ENCODE measurements at regions not wholly inside any gene's neighbourhood (a gene's known extent, or its start where the extent isn't known, plus 50 kb on each side); places are given as distances from the start of the nearest gene placed in this dataset.

DNA sequence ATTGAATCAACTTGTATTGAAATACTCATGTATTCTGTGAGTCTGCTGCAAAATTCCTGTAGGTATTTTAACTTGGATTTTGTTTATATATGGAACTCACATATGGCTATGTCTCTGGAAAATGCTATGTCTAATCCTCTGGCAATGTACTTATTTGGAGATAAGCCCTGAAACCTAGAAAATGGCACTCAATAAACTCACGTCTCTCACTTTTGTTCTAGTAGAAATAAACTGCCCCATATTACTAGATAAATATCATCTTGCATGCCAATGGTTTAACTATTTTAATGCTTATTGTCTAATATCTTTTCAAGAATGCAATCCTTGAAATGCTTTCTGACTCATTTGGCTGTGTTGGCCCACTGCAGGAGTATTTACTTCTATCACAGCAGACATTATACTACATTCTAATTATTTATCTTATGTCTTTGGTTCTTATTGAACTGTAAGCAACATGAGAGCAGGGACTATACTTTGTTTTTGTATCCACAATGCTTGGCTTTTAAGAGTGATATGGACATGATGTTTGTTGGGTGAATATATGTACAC, 292.2 kb upstream of the RSPO3 start:
- Histone ChIP-seq H3K9me3 (ENCODE audit: control insufficient read depth, insufficient read depth, low read length) (no peaks in the 10 kb centered on the region), H3K27ac (ENCODE audit: low read depth, low read length) (no peak overlapping the region), H3K4me1 (ENCODE audit: control insufficient read depth, insufficient read depth, low read length) (no peaks in the 10 kb centered on the region), H3K4me3 (ENCODE audit: low read depth, low read length) (no peak overlapping the region), H3K27me3 (ENCODE audit: control insufficient read depth, insufficient read depth, low read length) (no peaks in the 10 kb centered on the region), H3K36me3 (ENCODE audit: control insufficient read depth, insufficient read depth, low read length) (no peaks in the 10 kb centered on the region)
- peak in 1 of 6 donors; percentile 24 for DNase-seq (ENCODE audit: low read depth in 4 of 6, low spot score in 6 of 6)
- no CpG with 5 or more reads among the region's 1 CpG for WGBS (ENCODE audit: insufficient coverage)

DNA sequence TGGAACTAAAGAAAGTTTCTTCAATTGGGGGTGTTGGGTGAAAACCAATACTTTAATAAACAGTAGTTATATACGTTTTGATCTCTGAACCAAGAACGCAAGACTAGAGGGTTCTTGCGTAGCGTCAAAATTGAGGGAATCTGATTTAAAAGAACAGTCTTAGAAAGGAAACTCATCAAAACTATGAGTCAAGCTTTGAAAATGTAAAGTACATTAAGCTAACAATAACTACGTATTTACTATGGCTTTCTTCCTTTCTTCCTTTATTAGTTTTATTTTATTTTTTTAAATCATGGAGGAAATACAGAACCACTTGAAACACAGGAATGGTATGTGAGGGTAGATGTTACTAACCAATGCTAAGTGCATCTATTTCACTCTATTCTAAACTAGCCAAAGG, 287.0 kb upstream of the RSPO3 start:
- Histone ChIP-seq H3K27me3 (ENCODE audit: control insufficient read depth, insufficient read depth, low read length) (no peaks in the 10 kb centered on the region), H3K27ac (ENCODE audit: low read depth, low read length) (no peak overlapping the region), H3K36me3 (ENCODE audit: control insufficient read depth, insufficient read depth, low read length) (no peaks in the 10 kb centered on the region), H3K4me3 (ENCODE audit: low read depth, low read length) (no peak overlapping the region), H3K9me3 (ENCODE audit: control insufficient read depth, insufficient read depth, low read length) (no peaks in the 10 kb centered on the region), H3K4me1 (ENCODE audit: control insufficient read depth, insufficient read depth, low read length) (no peaks in the 10 kb centered on the region)
- no CpG with 5 or more reads among the region's 5 CpGs for WGBS (ENCODE audit: insufficient coverage)
- no peak for DNase-seq (ENCODE audit: low read depth in 4 of 6, low spot score in 6 of 6)

DNA sequence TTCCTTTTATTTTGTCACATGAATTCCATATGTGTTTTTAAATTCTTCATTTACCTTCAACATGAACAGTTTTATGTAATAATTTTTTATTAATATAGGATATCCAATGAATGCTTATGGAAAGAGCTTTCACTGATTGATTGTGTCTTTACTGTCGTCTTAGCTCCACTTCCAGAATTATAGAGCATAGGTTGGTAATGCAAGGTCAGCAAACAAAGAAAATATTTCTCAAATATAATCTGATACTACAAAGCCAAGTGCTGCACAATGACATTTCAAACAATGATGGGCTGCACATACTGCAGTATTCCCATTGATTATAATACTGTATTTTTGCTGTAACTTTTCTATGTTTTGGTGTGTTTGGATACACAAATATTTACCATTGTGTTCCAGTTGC, 275.7 kb upstream of the RSPO3 start:
- DNase-seq (ENCODE audit: low read depth in 4 of 6, low spot score in 6 of 6): no peak
- no peaks in the 10 kb centered on the region for H3K9me3 ChIP-seq (ENCODE audit: control insufficient read depth, insufficient read depth, low read length)
- no peaks in the 10 kb centered on the region for H3K27me3 ChIP-seq (ENCODE audit: control insufficient read depth, insufficient read depth, low read length)
- H3K36me3 ChIP-seq (ENCODE audit: control insufficient read depth, insufficient read depth, low read length): no peaks in the 10 kb centered on the region
- no peak overlapping the region for H3K27ac ChIP-seq (ENCODE audit: low read depth, low read length)
- H3K4me1 ChIP-seq (ENCODE audit: control insufficient read depth, insufficient read depth, low read length): no peaks in the 10 kb centered on the region
- no CpG with 5 or more reads among the region's 1 CpG for WGBS (ENCODE audit: insufficient coverage)
- no peak overlapping the region for H3K4me3 ChIP-seq (ENCODE audit: low read depth, low read length)

DNA sequence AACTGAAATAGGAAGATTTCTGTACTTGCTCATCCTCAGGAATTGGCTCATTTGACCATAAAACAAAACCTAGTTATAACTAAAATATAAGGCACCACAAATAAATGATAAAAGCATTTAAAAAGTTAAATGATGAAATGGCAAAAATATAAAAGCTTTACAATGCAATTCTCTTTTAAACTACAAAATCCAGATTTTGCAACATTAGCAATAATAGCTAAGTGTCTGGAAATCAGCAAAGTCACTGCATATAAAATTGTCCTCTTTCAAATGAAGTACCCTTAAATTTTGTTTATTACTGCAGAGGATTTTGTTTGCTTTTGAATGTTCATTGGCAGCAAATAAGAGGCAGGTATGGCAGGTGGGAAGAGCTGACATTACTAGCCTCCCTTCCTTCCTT, 270.4 kb upstream of the RSPO3 start:
- Histone ChIP-seq H3K4me3 (ENCODE audit: low read depth, low read length) (no peak overlapping the region), H3K27me3 (ENCODE audit: control insufficient read depth, insufficient read depth, low read length) (no peaks in the 10 kb centered on the region), H3K27ac (ENCODE audit: low read depth, low read length) (no peak overlapping the region), H3K9me3 (ENCODE audit: control insufficient read depth, insufficient read depth, low read length) (no peaks in the 10 kb centered on the region), H3K36me3 (ENCODE audit: control insufficient read depth, insufficient read depth, low read length) (no peaks in the 10 kb centered on the region), H3K4me1 (ENCODE audit: control insufficient read depth, insufficient read depth, low read length) (no peaks in the 10 kb centered on the region)
- no peak for DNase-seq (ENCODE audit: low read depth in 4 of 6, low spot score in 6 of 6)

DNA sequence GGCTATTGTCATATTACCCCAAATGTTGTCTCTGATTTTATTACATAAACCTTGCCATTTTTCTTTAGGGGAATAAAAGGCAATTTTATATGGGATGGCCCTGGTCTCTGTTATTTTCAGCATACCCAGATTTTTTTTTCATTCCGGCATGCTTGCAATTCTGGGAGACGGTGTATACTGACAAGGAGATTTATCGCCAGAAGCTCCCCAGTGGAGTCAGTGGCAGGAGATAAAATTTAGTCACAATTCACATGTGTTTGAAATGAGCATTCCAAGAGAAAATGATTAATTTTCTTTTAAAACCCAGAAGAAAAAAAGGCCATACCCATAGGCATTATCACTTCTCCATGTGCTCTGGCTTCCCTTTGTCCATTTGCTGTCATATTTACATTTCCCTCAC, 250.8 kb upstream of the RSPO3 start:
- DNase-seq (ENCODE audit: low read depth in 4 of 6, low spot score in 6 of 6): no peak
- H3K36me3 ChIP-seq (ENCODE audit: control insufficient read depth, insufficient read depth, low read length): no peaks in the 10 kb centered on the region

DNA sequence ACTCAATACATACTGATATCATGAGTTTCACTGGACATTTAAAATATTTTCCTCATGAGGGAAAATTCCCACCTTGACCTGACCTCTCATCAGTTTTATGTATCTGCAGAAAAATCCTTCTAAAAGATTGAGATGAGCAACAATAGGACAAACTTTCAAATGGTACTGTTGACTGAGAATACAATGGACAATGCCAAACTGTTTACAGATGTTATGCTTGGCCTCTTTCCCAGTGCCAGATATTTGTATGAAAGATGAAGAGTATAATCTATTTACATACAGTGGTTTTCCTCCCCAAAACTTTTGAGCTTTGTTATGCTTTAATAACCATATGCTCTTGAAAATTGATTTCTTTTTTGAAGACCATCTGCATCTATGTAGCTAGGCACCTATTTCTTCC, 245.1 kb upstream of the RSPO3 start:
- no peaks in the 10 kb centered on the region for H3K9me3 ChIP-seq (ENCODE audit: control insufficient read depth, insufficient read depth, low read length)
- DNase-seq (ENCODE audit: low read depth in 4 of 6, low spot score in 6 of 6): no peak
- no peak overlapping the region for H3K27ac ChIP-seq (ENCODE audit: low read depth, low read length)
- no peaks in the 10 kb centered on the region for H3K36me3 ChIP-seq (ENCODE audit: control insufficient read depth, insufficient read depth, low read length)
- H3K4me1 ChIP-seq (ENCODE audit: control insufficient read depth, insufficient read depth, low read length): no peaks in the 10 kb centered on the region
- H3K4me3 ChIP-seq (ENCODE audit: low read depth, low read length): no peak overlapping the region
- H3K27me3 ChIP-seq (ENCODE audit: control insufficient read depth, insufficient read depth, low read length): no peaks in the 10 kb centered on the region

More for the DNA sequence above, 250.8 kb upstream of the RSPO3 start:
- Histone ChIP-seq H3K27ac (ENCODE audit: low read depth, low read length) (no peak overlapping the region), H3K9me3 (ENCODE audit: control insufficient read depth, insufficient read depth, low read length) (no peaks in the 10 kb centered on the region), H3K4me3 (ENCODE audit: low read depth, low read length) (no peak overlapping the region), H3K4me1 (ENCODE audit: control insufficient read depth, insufficient read depth, low read length) (no peaks in the 10 kb centered on the region), H3K27me3 (ENCODE audit: control insufficient read depth, insufficient read depth, low read length) (no peaks in the 10 kb centered on the region)
- WGBS (ENCODE audit: insufficient coverage): no CpG with 5 or more reads among the region's 3 CpGs

DNA sequence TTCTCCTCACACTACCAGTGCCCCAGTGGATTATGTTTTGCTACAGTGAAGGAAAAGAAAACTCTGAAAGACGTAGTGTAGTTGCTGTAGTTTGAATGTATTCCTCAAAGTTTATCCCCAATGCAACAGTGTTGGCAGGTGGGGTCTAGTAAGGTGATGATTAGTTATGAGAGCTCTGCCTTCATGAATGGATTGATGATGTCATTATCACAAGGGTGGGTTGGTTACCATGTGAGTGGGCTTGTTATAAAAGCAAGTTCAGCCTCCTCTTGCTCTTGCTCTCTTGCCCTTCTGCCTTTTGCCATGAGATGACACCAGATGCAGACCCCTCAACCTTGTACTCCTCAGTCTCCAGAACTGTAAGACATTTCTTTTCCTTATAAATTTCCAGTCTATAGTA, 244.7 kb upstream of the RSPO3 start:
- no peaks in the 10 kb centered on the region for H3K9me3 ChIP-seq (ENCODE audit: control insufficient read depth, insufficient read depth, low read length)
- no peak for DNase-seq (ENCODE audit: low read depth in 4 of 6, low spot score in 6 of 6)
- H3K27me3 ChIP-seq (ENCODE audit: control insufficient read depth, insufficient read depth, low read length): no peaks in the 10 kb centered on the region
- H3K36me3 ChIP-seq (ENCODE audit: control insufficient read depth, insufficient read depth, low read length): no peaks in the 10 kb centered on the region
- no peaks in the 10 kb centered on the region for H3K4me1 ChIP-seq (ENCODE audit: control insufficient read depth, insufficient read depth, low read length)
- H3K4me3 ChIP-seq (ENCODE audit: low read depth, low read length): no peak overlapping the region
- no peak overlapping the region for H3K27ac ChIP-seq (ENCODE audit: low read depth, low read length)
- no CpG with 5 or more reads among the region's 1 CpG for WGBS (ENCODE audit: insufficient coverage)

DNA sequence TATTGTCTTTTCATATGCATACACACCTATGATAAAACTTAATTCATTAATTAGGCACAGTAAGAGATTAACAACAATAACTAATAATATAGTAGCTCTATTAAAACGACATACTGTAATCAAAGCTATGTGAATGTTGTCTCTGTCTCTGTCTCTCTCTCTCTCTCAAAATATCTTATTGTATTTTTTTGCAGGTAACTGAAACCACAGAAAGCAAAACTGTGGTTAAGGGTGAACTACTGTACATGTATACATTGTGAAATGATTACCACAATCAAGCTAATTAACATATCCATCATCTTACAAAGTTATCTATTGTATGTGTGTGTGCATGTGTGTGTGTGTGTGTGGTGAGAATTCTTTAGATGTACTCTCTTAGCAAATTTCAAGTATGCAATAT, 242.0 kb upstream of the RSPO3 start:
- WGBS (ENCODE audit: insufficient coverage): no CpG with 5 or more reads among the region's 1 CpG
- H3K4me3 ChIP-seq (ENCODE audit: low read depth, low read length): no peak overlapping the region

DNA sequence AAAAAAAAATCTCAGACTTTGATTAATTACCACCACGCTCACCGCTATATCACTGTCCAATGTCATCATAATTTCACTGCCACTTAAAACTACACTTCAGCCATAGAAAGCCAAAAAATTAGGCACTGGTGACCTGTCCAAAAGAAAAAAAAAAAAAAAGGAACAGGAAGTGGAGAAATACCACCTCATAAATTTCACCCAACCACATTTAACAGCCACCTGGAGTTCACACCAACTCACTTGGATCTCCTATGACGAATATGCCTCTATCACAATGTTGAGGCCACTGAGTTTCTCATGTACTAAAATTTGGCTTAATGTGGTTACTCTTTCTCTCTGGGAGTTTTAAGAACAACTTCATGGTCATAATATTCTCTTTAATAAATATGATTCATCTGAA, 237.5 kb upstream of the RSPO3 start:
- DNase-seq (ENCODE audit: low read depth in 4 of 6, low spot score in 6 of 6): no peak
- H3K4me3 ChIP-seq (ENCODE audit: low read depth, low read length): no peak overlapping the region
- H3K27me3 ChIP-seq (ENCODE audit: control insufficient read depth, insufficient read depth, low read length): no peaks in the 10 kb centered on the region
- H3K27ac ChIP-seq (ENCODE audit: low read depth, low read length): no peak overlapping the region
- no peaks in the 10 kb centered on the region for H3K4me1 ChIP-seq (ENCODE audit: control insufficient read depth, insufficient read depth, low read length)
- H3K36me3 ChIP-seq (ENCODE audit: control insufficient read depth, insufficient read depth, low read length): no peaks in the 10 kb centered on the region
- WGBS (ENCODE audit: insufficient coverage): no CpG with 5 or more reads among the region's 3 CpGs
- H3K9me3 ChIP-seq (ENCODE audit: control insufficient read depth, insufficient read depth, low read length): no peaks in the 10 kb centered on the region

More for the DNA sequence above, 242.0 kb upstream of the RSPO3 start:
- no peak overlapping the region for H3K27ac ChIP-seq (ENCODE audit: low read depth, low read length)
- DNase-seq (ENCODE audit: low read depth in 4 of 6, low spot score in 6 of 6): no peak
- no peaks in the 10 kb centered on the region for H3K4me1 ChIP-seq (ENCODE audit: control insufficient read depth, insufficient read depth, low read length)
- no peaks in the 10 kb centered on the region for H3K27me3 ChIP-seq (ENCODE audit: control insufficient read depth, insufficient read depth, low read length)
- no peaks in the 10 kb centered on the region for H3K36me3 ChIP-seq (ENCODE audit: control insufficient read depth, insufficient read depth, low read length)
- no peaks in the 10 kb centered on the region for H3K9me3 ChIP-seq (ENCODE audit: control insufficient read depth, insufficient read depth, low read length)

DNA sequence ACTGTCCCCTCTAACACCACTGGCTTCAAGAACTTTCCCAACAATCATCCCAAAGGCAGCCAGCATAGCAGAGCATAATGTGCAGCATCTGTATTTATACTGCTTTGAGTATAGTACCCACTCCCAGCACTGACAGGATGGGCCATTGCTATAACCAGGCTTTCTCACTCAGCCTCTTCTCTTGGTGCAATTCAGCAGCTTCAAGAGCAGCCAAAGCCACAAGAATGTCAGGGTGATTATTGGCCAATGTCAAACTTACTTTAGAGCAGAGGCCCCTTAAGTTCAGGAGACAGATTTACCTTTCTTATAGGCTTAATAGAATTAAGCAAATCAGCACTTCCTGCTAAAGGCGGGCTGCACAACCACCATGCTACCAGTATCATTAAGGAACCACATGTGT, 232.4 kb upstream of the RSPO3 start:
- no peaks in the 10 kb centered on the region for H3K27me3 ChIP-seq (ENCODE audit: control insufficient read depth, insufficient read depth, low read length)
- no peak overlapping the region for H3K4me3 ChIP-seq (ENCODE audit: low read depth, low read length)
- H3K27ac ChIP-seq (ENCODE audit: low read depth, low read length): no peak overlapping the region
- H3K4me1 ChIP-seq (ENCODE audit: control insufficient read depth, insufficient read depth, low read length): no peaks in the 10 kb centered on the region
- 100% methylated on average over 1 of the region's 1 CpG for WGBS (ENCODE audit: insufficient coverage)
- no peak for DNase-seq (ENCODE audit: low read depth in 4 of 6, low spot score in 6 of 6)
- no peaks in the 10 kb centered on the region for H3K9me3 ChIP-seq (ENCODE audit: control insufficient read depth, insufficient read depth, low read length)
- H3K36me3 ChIP-seq (ENCODE audit: control insufficient read depth, insufficient read depth, low read length): no peaks in the 10 kb centered on the region
